GM21360 (cell line): ENCODE measurements at regions not wholly inside any gene's neighbourhood (a gene's known extent, or its start where the extent isn't known, plus 50 kb on each side); places are given as distances from the start of the nearest gene placed in this dataset.
"Not testable (repeated sequence)": the region's sequence is repeated elsewhere in the genome, so short reads cannot be mapped to it uniquely, and the experiment has no call there.

Source experiments
- ATAC-seq: cut with Tn5 transposase; IDR thresholded peaks from one replicate; pipeline ENCODE4 v1.9.1; 2021; ENCODE audit warnings: mild to moderate bottlenecking, moderate library complexity; ENCODE audit not compliant: unreplicated experiment

DNA sequence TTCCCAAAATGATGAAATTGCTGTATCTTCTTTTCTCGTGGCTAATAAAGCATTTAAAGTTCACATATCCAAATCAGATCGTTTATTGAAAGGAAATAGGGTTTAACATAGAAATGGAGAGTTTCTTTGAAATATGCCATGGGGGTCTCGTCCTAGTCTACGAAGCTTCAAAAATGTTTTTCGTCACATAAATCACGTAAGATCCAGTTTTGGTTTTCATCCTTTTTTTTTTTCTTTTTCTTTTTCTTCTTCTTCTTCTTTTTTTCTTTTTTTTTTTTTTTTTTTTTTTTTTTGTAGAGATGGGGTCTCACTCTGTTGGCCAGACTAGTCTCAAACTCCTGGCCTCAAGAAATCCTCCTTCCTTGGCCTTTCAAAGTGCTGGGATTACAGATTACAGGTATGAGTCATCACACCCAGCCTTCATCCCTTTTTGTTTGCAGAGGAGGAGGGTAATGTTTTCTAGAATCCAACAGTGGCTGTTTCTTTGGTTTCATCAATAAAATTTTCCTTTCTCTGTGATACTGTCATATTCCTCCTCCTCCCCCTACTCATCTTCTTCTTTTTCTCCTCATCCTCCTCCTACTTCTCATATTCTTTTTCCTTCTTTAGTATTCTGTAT is 94.7 kb upstream of the LOC128125822 start:
- no peak for ATAC-seq

GRCh38 chr6:63478734-63479133 is 93.5 kb upstream of the LOC128125822 start:
- no peak for ATAC-seq

DNA sequence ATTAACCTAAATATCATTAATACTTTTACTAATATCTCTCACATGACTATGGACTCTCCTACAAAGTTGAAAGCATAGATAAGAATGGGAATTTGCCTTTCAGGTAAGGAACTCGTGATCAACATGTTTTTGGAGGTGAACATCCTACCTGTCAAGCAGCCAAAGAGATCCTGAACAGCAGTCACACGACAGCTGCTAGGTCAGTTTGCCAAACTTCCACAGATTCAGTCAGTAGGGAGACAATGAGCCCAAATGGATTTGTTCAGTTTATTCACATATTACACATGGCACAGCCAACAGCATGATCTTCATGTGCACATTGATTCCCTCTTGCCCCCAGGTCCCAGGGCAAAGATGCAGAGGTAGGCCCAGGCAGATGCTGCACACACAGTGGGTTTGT is 86.1 kb upstream of the LOC128125822 start:
- ATAC-seq, result no peak

DNA sequence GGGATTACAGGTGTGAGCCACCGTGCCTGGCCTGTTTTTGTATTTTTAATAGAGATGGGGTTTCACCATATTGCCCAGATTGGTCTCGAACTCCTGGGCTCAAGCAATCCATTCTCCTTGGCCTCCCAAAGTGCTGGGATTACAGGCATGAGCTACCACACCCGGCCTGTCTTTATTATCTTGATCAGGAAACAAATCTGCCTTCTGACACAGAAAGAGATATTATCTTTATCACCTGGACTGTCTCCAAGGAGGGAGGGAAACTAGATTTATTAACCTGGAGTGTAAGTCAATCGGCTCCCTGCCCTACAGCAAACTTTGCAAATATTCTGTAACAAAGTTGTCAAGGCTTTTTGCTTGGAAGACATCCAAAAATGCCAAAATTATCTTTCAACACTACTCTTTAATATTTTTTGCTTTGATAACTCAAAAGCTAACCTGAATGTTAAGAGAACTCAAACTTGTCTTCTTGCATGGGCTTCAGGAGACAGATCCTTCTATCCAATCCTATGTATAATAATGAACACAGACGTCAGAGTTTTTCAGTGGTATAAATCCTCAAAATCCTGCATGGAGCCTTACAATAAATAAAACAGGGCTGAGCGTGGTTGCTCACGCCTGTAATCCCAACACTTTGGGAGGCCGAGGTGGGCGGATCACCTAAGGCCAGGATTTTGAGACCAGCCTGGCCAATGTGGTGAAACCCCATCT is 85.0 kb upstream of the LOC128125822 start:
- no peak for ATAC-seq

GRCh38 chr6:63491119-63491518 is 81.2 kb upstream of the LOC128125822 start:
- ATAC-seq, result no peak

- no peak for ATAC-seq
Observed at GRCh38 chr6:63492476-63492875, 79.8 kb upstream of the LOC128125822 start.

DNA sequence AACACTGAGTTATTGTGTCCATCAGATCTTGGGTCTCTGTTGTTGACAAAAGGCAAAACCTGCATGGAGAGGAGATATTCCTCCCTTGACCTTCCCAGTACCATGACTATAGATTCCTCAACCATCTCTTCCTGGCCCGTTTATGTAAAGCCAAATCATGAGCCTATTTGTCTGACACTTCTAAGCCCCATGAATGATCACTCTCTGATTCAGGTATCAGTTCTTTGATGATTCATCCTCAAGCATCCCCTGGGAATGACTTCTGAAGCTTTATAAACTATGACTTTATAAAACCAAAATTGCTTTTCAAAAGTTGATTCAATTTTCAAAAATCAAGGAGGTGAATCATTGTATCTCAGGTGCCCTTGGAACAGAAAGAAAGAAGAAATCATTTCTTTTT is 78.7 kb upstream of the LOC128125822 start:
- ATAC-seq, result no peak

- no peak for ATAC-seq
Observed at GRCh38 chr6:63496361-63496804, 75.9 kb upstream of the LOC128125822 start.

DNA sequence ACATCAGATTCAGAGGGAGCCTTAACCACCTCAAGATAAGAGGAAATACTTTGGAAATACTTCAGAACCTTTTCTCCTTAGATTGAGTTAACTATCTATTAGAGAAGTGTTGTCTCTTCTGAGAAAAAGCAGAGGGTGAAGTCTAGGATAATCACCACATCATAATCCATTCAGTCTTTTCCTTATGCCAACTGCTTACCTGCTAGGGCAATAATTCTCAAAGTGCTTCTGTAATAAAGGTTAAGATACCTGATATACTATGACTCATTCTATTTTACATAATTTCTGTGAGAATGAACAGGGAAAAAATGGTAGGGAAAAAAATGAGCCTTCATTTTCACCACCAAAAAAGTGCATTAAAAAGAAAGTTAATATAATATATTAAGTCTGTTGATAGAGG is 70.1 kb upstream of the LOC128125822 start:
- ATAC-seq, result no peak

DNA sequence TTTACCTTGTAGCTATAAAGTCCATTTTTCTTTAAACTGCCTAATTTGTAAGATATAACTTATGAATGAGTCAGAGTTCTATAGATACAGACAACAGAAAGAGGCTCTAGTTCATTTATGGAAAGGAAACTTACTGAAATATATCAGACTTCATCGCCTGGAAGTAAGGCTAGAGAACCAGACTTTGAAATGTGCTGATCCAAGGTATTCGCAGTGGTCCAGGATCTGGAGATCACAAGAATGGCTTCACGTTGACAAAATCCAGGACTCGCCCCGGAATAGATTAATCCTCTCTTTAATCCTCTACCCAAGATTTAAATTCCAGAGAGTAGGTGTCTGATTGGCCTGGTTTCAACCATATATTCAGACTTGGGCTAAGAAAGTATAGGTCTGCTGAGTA is 69.1 kb upstream of the LOC128125822 start:
- ATAC-seq, result no peak

GRCh38 chr6:63504777-63505384 is 67.4 kb upstream of the LOC128125822 start:
- ATAC-seq, result peak; percentile 99

DNA sequence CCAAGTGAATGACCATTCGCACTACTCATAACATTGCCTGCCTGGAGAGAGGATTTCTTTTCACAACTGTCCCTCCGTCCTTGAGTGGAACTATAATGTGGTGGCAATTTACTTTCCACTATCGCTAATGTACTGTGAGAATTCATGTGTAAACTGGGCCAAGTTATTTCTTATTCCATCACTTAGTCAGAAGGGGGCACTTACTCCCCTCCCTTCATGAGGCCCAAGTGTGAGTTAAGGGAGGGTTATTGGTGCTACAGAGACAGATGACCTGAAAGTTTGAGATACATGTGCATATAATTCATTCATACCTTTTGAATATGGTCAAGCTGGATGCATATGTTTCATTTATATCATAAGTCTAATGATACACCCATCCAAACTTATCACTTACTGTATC is 65.2 kb upstream of the LOC128125822 start:
- ATAC-seq, result no peak

GRCh38 chr6:63509652-63510352 is 62.5 kb upstream of the LOC128125822 start:
- ATAC-seq, result no peak

- no peak for ATAC-seq
Observed at GRCh38 chr6:63510353-63510686, 62.0 kb upstream of the LOC128125822 start.

GRCh38 chr6:63510849-63511248 is 61.4 kb upstream of the LOC128125822 start:
- no peak for ATAC-seq

- ATAC-seq, result no peak
Observed at GRCh38 chr6:63514488-63515173, 57.6 kb upstream of the LOC128125822 start.

GRCh38 chr6:63515227-63515626 is 57.1 kb upstream of the LOC128125822 start:
- not testable (repeated sequence) for ATAC-seq

- no peak for ATAC-seq
Observed at GRCh38 chr6:63516186-63516944, 55.9 kb upstream of the LOC128125822 start.

DNA sequence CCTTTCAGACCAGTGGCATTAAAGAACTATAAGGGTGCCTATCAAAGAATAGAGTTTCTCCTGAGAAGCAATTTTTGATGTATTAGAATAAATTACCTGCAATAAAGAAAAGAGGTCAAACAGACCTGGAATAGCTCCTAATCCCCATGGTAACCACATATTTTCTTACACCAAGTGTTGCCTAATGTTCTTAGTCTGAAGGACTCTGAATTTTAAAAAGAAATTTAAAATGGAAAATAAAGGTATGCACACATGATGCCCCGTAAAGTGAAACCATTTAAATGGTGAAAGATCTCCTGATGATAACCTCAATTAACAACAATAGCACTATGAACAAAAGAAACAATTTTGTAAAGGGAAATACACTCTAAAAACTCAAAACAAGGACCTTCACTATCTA is 55.1 kb upstream of the LOC128125822 start:
- no peak for ATAC-seq

GRCh38 chr6:63521475-63522210 is 50.6 kb upstream of the LOC128125822 start:
- no peak for ATAC-seq
